Left ventricle myocardium inferior (tissue), 1 donor: ENCODE measurements at regions not wholly inside any gene's neighbourhood (a gene's known extent, or its start where the extent isn't known, plus 50 kb on each side); places are given as distances from the start of the nearest gene placed in this dataset.

Experiments used
- DNase-seq: peaks from one replicate; pipeline ENCODE4 v3.0.0-alpha.2; 2020
- H3K27ac ChIP-seq: fragments of 200-600 bp; replicated peaks from 2 replicates; pipeline ENCODE4 v1.8.0; 2021
- H3K27me3 ChIP-seq: fragments of 200-600 bp; 2 replicates; pipeline ENCODE4 v1.8.0; 2021; ENCODE audit warnings: low read depth
- H3K36me3 ChIP-seq: fragments of 200-600 bp; 2 replicates; pipeline ENCODE4 v1.8.0; 2021
- H3K4me1 ChIP-seq: fragments of 200-600 bp; 2 replicates; pipeline ENCODE4 v1.8.0; 2021
- H3K4me3 ChIP-seq: fragments of 200-600 bp; 2 replicates; pipeline ENCODE4 v1.8.0; 2021; ENCODE audit warnings: mild to moderate bottlenecking, moderate library complexity
- H3K9me3 ChIP-seq: fragments of 200-600 bp; replicated peaks from 2 replicates; pipeline ENCODE4 v1.8.0; 2021
- intact Hi-C: fragments of 100-400 bp; cut with micrococcal nuclease; formaldehyde crosslinking; loops from one replicate; pipeline ENCODE4 v1.11.0; 2022
- TF ChIP-seq, protein P1 (sequence below): fragments of 200-600 bp; IDR thresholded peaks from 2 replicates; pipeline ENCODE4 v1.8.0; 2021; ENCODE audit warnings: antibody characterized with exemption, mild to moderate bottlenecking, borderline replicate concordance
- donor health status: DM: no; HTN: yes; CAD: no; lungs with severe emphysema.

- Histone ChIP-seq H3K9me3 (no peaks in the 10 kb centered on the region), H3K4me3 (no peak overlapping the region), H3K27ac (no peak overlapping the region), H3K36me3 (no peaks in the 10 kb centered on the region), H3K4me1 (no peaks in the 10 kb centered on the region), H3K27me3 (no peaks in the 10 kb centered on the region)
- TF ChIP-seq, protein P1, sequence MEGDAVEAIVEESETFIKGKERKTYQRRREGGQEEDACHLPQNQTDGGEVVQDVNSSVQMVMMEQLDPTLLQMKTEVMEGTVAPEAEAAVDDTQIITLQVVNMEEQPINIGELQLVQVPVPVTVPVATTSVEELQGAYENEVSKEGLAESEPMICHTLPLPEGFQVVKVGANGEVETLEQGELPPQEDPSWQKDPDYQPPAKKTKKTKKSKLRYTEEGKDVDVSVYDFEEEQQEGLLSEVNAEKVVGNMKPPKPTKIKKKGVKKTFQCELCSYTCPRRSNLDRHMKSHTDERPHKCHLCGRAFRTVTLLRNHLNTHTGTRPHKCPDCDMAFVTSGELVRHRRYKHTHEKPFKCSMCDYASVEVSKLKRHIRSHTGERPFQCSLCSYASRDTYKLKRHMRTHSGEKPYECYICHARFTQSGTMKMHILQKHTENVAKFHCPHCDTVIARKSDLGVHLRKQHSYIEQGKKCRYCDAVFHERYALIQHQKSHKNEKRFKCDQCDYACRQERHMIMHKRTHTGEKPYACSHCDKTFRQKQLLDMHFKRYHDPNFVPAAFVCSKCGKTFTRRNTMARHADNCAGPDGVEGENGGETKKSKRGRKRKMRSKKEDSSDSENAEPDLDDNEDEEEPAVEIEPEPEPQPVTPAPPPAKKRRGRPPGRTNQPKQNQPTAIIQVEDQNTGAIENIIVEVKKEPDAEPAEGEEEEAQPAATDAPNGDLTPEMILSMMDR: no peak
- no peak for DNase-seq
- intact Hi-C loops: no loop called here
These were observed 842.4 kb downstream of the TDRD15 start for GRCh38 chr2:21966139-21966538.

GRCh38 chr2:21970971-21971370, 847.2 kb downstream of the TDRD15 start:
- Histone ChIP-seq H3K36me3 (no peaks in the 10 kb centered on the region), H3K9me3 (no peaks in the 10 kb centered on the region), H3K4me1 (no peaks in the 10 kb centered on the region), H3K27ac (no peak overlapping the region), H3K27me3 (no peaks in the 10 kb centered on the region), H3K4me3 (no peak overlapping the region)
- intact Hi-C loops: no loop called here
- DNase-seq: no peak
- TF ChIP-seq, protein P1: no peak

GRCh38 chr2:21972586-21972985, 848.8 kb downstream of the TDRD15 start:
- TF ChIP-seq, protein P1: no peak
- Histone ChIP-seq H3K4me3 (no peak overlapping the region), H3K27me3 (no peaks in the 10 kb centered on the region), H3K4me1 (no peaks in the 10 kb centered on the region), H3K9me3 (no peaks in the 10 kb centered on the region), H3K27ac (no peak overlapping the region), H3K36me3 (no peaks in the 10 kb centered on the region)
- intact Hi-C loops: no loop called here
- no peak for DNase-seq

DNA sequence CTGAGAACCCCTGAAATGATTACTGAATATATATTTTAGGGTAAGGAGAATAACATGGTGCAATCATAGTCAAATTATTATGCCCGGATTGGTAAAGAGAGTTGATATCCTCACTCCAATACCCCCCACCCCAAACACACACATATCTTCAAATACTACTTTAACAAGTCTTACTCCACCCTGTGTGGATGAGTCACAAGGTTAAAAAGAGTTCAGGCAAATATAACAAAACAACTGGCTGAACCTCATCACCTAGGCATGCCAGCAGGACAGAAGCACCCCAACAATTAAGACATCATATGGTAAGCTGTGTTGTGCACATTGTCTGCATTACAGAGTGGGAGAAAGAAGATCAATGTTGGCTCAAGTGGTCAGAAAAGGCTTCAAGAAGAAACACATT, 857.4 kb downstream of the TDRD15 start:
- no peak overlapping the region for H3K4me3 ChIP-seq
- H3K27me3 ChIP-seq: no peaks in the 10 kb centered on the region
- no peak overlapping the region for H3K27ac ChIP-seq
- H3K36me3 ChIP-seq: no peaks in the 10 kb centered on the region
- no peaks in the 10 kb centered on the region for H3K4me1 ChIP-seq
- no peak for DNase-seq
- peaks cover 8% of the 10 kb centered on the region for H3K9me3 ChIP-seq
- TF ChIP-seq, protein P1: no peak
- intact Hi-C loops: no loop called here

DNA sequence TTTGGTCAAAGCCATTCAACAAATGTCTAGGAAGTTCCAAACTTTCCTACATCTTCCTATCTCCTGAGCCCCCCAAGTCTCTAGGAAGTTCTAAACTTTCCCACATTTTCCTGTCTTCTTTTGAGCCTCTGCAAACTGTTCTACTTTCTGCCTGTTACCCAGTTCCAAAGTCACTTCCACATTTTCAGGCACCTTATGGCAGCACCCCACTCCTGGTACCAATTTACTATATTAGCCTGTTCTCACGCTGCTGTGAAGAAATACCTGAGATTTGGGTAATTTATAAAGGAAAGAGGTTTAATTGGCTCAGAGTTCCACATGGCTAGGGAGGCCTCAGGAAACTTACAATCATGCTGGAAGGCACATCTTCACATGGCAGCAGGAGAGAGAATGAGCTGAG, 869.2 kb downstream of the TDRD15 start:
- H3K9me3 ChIP-seq: peaks cover 33% of the 10 kb centered on the region
- H3K27ac ChIP-seq: no peak overlapping the region
- peaks cover 4% of the 10 kb centered on the region for H3K36me3 ChIP-seq
- no peak overlapping the region for H3K4me3 ChIP-seq
- no peaks in the 10 kb centered on the region for H3K27me3 ChIP-seq
- intact Hi-C loops: no loop called here
- no peak for DNase-seq
- no peaks in the 10 kb centered on the region for H3K4me1 ChIP-seq
- TF ChIP-seq, protein P1: no peak

- intact Hi-C loops: no loop called here
- TF ChIP-seq, protein P1: no peak
These were observed 872.6 kb downstream of the TDRD15 start for GRCh38 chr2:21996339-21996738.

More at GRCh38 chr2:21996339-21996738, 872.6 kb downstream of the TDRD15 start:
- no peak for DNase-seq
- Histone ChIP-seq H3K4me3 (no peak overlapping the region), H3K27me3 (no peaks in the 10 kb centered on the region), H3K4me1 (no peaks in the 10 kb centered on the region), H3K27ac (no peak overlapping the region), H3K9me3 (peaks cover 33% of the 10 kb centered on the region), H3K36me3 (peaks cover 4% of the 10 kb centered on the region)
